ENCODE measurements at regions not wholly inside any gene's neighbourhood (a gene's known extent, or its start where the extent isn't known, plus 50 kb on each side); places are given as distances from the start of the nearest gene placed in this dataset.

GRCh38 chr4:89545315-89545714 lies 237.7 kb upstream of the GPRIN3 start:
- 94 to 97% (median 95%) methylated on average over 1 of the region's 1 CpG for WGBS, 3 donors
- H3K4me1 ChIP-seq (ENCODE audit: insufficient read depth), result no peaks in the 10 kb centered on the region
- TF ChIP-seq CTCF (IDR thresholded peaks at IDR 0.05) (no peak), EP300 (IDR thresholded peaks at IDR 0.05) (no peak), POLR2A (IDR thresholded peaks at IDR 0.05) (no peak)
- no peak overlapping the region for H3K27ac ChIP-seq
- intact Hi-C loops (cut with DNase I), result no loop called here
- H3K27me3 ChIP-seq, result no peaks in the 10 kb centered on the region
- H3K9me3 ChIP-seq, result no peaks in the 10 kb centered on the region
- H3K4me3 ChIP-seq, result no peak overlapping the region
- DNase-seq, result no peak
- H3K36me3 ChIP-seq, result no peaks in the 10 kb centered on the region

- TF ChIP-seq POLR2A (IDR thresholded peaks at IDR 0.05) (no peak), CTCF (IDR thresholded peaks at IDR 0.05) (no peak), EP300 (IDR thresholded peaks at IDR 0.05) (no peak)
- no peak overlapping the region for H3K4me3 ChIP-seq
- intact Hi-C loops (cut with DNase I), result no loop called here
- H3K4me1 ChIP-seq (ENCODE audit: insufficient read depth), result peaks cover 2% of the 10 kb centered on the region
- DNase-seq, result no peak
- no peaks in the 10 kb centered on the region for H3K9me3 ChIP-seq
- H3K27ac ChIP-seq, result no peak overlapping the region
- H3K27me3 ChIP-seq, result no peaks in the 10 kb centered on the region
- H3K36me3 ChIP-seq, result no peaks in the 10 kb centered on the region
Observed at GRCh38 chr4:89541998-89542397, 234.4 kb upstream of the GPRIN3 start.

- DNase-seq, result no peak
- intact Hi-C loops (cut with DNase I), result no loop called here
Observed at GRCh38 chr4:89539797-89540711, 232.5 kb upstream of the GPRIN3 start.

GRCh38 chr4:89539374-89539773 lies 231.8 kb upstream of the GPRIN3 start:
- no peak overlapping the region for H3K27ac ChIP-seq
- no peak for TF ChIP-seq CTCF (IDR thresholded peaks at IDR 0.05)
- no peak for TF ChIP-seq EP300 (IDR thresholded peaks at IDR 0.05)
- TF ChIP-seq POLR2A (IDR thresholded peaks at IDR 0.05), result no peak
- H3K4me1 ChIP-seq (ENCODE audit: insufficient read depth), result peaks cover 2% of the 10 kb centered on the region
- H3K4me3 ChIP-seq, result no peak overlapping the region
- no peaks in the 10 kb centered on the region for H3K36me3 ChIP-seq
- DNase-seq, result no peak
- intact Hi-C loops (cut with DNase I), result no loop called here
- H3K27me3 ChIP-seq, result no peaks in the 10 kb centered on the region
- WGBS, 3 donors, result 35 to 50% (median 36%) methylated on average over 3 of the region's 3 CpGs
- H3K9me3 ChIP-seq, result no peaks in the 10 kb centered on the region

More at GRCh38 chr4:89539797-89540711, 232.5 kb upstream of the GPRIN3 start:
- 74 to 91% (median 77%) methylated on average over 2 of the region's 2 CpGs for WGBS, 3 donors
- no peak overlapping the region for H3K27ac ChIP-seq
- H3K36me3 ChIP-seq, result no peaks in the 10 kb centered on the region
- no peak for TF ChIP-seq CTCF (IDR thresholded peaks at IDR 0.05)
- TF ChIP-seq POLR2A (IDR thresholded peaks at IDR 0.05), result no peak
- no peak for TF ChIP-seq EP300 (IDR thresholded peaks at IDR 0.05)
- no peaks in the 10 kb centered on the region for H3K27me3 ChIP-seq
- H3K9me3 ChIP-seq, result no peaks in the 10 kb centered on the region
- H3K4me3 ChIP-seq, result no peak overlapping the region
- H3K4me1 ChIP-seq (ENCODE audit: insufficient read depth), result peaks cover 2% of the 10 kb centered on the region

Measured in ovary (tissue), 7 donors.